HFFc6 (cell line): ENCODE measurements at regions not wholly inside any gene's neighbourhood (a gene's known extent, or its start where the extent isn't known, plus 50 kb on each side); places are given as distances from the start of the nearest gene placed in this dataset.

Experiments used
- DNase-seq: peaks from one replicate; pipeline ENCODE4 v3.0.0-alpha.2; 2018
- H3K27ac Mint-ChIP-seq: 2 replicates; pipeline ENCODE4 v1.8.0; 2020; ENCODE audit warnings: mild to moderate bottlenecking, mixed read lengths
- H3K27me3 Mint-ChIP-seq: 2 replicates; pipeline ENCODE4 v1.8.0; 2021; ENCODE audit warnings: mild to moderate bottlenecking, moderate library complexity, mixed read lengths; ENCODE audit not compliant: insufficient read depth
- H3K36me3 Mint-ChIP-seq: 2 replicates; pipeline ENCODE4 v1.8.0; 2021; ENCODE audit warnings: low read depth, mixed read lengths
- H3K4me1 Mint-ChIP-seq: 2 replicates; pipeline ENCODE4 v1.8.0; 2020; ENCODE audit warnings: low read depth, mixed read lengths
- H3K4me3 Mint-ChIP-seq: 2 replicates; pipeline ENCODE4 v1.8.0; 2020; ENCODE audit warnings: mild to moderate bottlenecking, moderate library complexity, mixed read lengths
- H3K9me3 Mint-ChIP-seq: 2 replicates; pipeline ENCODE4 v1.8.0; 2020; ENCODE audit warnings: mild to moderate bottlenecking, mixed read lengths
- TF ChIP-seq, protein P1 (sequence below): fragments of 200-600 bp; sonication (generic); IDR thresholded peaks from 2 replicates; pipeline ENCODE4 v1.5.0; 2021; ENCODE audit warnings: antibody characterized with exemption, mild to moderate bottlenecking

DNA sequence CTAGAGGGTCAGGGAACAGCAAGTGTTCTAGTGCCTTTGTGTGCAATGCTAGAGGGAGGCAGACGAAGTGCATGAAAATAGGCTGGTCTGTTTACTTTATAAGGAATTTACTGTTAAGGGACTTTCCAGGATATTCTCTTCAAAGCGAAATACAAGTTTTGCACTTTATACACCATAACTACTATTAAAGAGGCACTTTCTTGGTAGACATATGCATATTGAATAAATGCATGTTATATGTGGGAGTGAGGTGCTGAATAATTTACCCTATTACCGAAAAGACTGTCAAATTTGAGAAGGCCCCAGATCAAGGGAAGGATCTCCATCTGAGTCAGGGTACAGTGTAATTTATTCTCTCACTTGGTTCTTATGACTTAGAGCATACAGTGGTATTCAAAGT lies 310.5 kb downstream of the S1PR1 start:
- TF ChIP-seq, protein P1, sequence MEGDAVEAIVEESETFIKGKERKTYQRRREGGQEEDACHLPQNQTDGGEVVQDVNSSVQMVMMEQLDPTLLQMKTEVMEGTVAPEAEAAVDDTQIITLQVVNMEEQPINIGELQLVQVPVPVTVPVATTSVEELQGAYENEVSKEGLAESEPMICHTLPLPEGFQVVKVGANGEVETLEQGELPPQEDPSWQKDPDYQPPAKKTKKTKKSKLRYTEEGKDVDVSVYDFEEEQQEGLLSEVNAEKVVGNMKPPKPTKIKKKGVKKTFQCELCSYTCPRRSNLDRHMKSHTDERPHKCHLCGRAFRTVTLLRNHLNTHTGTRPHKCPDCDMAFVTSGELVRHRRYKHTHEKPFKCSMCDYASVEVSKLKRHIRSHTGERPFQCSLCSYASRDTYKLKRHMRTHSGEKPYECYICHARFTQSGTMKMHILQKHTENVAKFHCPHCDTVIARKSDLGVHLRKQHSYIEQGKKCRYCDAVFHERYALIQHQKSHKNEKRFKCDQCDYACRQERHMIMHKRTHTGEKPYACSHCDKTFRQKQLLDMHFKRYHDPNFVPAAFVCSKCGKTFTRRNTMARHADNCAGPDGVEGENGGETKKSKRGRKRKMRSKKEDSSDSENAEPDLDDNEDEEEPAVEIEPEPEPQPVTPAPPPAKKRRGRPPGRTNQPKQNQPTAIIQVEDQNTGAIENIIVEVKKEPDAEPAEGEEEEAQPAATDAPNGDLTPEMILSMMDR = no peak
- Mint-ChIP-seq H3K4me3 (no peak overlapping the region), H3K4me1 (no peaks in the 10 kb centered on the region), H3K27me3 (no peaks in the 10 kb centered on the region; the same call in 1 of the 2 replicates), H3K27ac (no peak overlapping the region), H3K36me3 (no peaks in the 10 kb centered on the region), H3K9me3 (no peaks in the 10 kb centered on the region; the same call in 1 of the 2 replicates)
- DNase-seq = no peak

DNA sequence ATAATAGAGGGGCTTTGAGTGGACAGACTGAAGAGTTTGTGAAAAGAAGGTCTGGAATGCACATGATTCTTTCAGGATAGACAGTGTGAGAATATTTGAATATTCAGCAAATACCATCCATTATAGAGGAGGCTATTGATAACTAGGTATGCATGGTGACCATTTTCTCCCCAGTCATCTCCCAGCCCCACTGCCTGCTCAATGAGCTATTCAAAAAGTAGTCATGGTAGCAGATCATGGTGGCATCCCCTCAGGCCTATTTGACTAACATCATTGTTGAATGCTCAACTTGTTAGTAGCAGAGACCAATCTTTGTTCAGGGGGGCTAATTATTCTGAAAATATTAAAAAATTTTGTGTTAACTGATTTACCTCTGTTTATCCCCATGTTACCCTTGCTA lies 311.6 kb downstream of the S1PR1 start:
- no peak overlapping the region for H3K4me3 Mint-ChIP-seq
- no peaks in the 10 kb centered on the region; the same call in 1 of the 2 replicates for H3K27me3 Mint-ChIP-seq
- no peak overlapping the region for H3K27ac Mint-ChIP-seq
- no peaks in the 10 kb centered on the region for H3K36me3 Mint-ChIP-seq
- H3K9me3 Mint-ChIP-seq = no peaks in the 10 kb centered on the region; the same call in 1 of the 2 replicates
- TF ChIP-seq, protein P1 = no peak
- DNase-seq = no peak
- no peaks in the 10 kb centered on the region for H3K4me1 Mint-ChIP-seq

DNA sequence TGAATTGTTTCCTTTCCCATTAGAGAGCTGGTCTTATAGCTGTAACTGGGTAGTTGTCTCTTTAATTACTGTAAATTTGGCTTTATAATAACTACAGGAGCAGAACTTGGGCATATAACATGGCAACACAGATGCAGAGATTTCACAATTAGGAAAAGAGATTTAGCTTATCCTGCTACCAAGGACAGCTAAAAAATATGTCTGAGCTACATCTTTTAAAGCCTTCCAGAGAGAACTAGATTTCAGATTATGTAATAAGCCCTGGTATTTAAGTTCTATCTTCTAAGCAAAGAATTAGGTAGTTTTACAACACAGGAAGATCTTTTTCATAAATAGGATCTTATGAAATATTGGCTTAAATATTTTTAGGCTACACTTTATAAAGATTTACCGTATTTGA lies 313.8 kb downstream of the S1PR1 start:
- Mint-ChIP-seq H3K4me1 (no peaks in the 10 kb centered on the region), H3K27ac (no peak overlapping the region), H3K27me3 (no peaks in the 10 kb centered on the region; the same call in 1 of the 2 replicates), H3K9me3 (no peaks in the 10 kb centered on the region), H3K4me3 (no peak overlapping the region), H3K36me3 (no peaks in the 10 kb centered on the region)
- TF ChIP-seq, protein P1 = no peak
- no peak for DNase-seq

DNA sequence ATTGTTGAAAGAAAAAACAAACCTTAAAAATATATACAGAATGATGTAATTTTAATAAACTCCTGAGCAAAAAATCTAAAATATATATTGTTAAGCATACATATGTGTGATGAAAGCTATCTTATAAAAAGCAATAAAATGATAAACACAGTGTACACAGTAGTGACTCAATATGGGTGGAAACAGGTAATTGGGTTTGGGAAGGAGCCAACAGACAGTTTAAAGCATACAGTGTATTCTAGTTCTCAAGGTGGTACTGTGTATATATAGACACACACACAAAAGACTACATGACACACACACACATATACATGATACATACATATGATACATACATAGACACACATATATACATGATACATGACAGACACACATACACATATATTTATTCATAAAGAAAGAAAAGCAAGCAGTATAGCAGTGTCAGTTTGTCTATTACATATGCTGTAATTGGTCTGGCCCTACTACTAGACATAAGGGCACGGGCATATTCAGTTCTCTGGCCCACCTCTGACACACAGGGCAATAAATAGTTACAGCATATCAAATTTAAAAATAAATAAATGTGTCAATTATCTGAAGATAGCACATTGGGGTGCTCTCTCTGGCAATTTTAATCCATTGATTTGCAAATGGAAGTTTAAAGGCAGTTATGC lies 330.2 kb downstream of the S1PR1 start:
- no peaks in the 10 kb centered on the region; the same call in 1 of the 2 replicates for H3K27me3 Mint-ChIP-seq
- no peak overlapping the region for H3K4me3 Mint-ChIP-seq
- no peaks in the 10 kb centered on the region for H3K9me3 Mint-ChIP-seq
- no peak overlapping the region for H3K27ac Mint-ChIP-seq
- no peak for DNase-seq
- no peaks in the 10 kb centered on the region for H3K4me1 Mint-ChIP-seq
- TF ChIP-seq, protein P1 = no peak
- H3K36me3 Mint-ChIP-seq = no peaks in the 10 kb centered on the region

DNA sequence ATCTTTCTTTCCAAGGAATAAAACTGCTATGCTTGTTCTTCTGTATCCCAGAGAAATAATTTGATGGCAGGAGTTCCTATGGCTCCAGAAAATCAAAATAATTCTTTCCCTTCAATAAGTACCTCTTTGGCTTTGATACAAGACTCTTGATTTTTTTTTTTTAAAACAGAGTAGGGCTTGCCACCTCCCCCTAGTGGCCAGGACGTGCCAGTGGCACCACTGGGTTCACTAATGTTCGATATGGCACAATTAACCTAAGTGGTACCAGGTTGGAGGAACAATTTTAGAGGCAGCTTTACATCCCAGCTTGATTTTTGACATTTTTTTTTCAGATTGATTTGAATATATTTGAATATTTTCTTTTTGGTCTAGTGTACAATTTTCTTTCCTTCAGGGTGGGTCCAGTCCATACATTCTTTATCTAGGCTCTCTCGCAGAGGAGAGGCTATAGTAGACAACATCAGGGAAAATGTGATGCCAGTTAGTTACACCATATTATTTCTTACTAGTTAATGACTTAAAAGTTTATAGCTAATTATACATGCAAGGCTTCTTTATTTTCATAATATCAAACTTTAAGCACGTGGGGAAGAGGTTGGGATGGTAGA lies 330.9 kb downstream of the S1PR1 start:
- Mint-ChIP-seq H3K4me3 (no peak overlapping the region), H3K36me3 (no peaks in the 10 kb centered on the region), H3K4me1 (no peaks in the 10 kb centered on the region), H3K27me3 (peaks cover 2% of the 10 kb centered on the region; the same call in 1 of the 2 replicates), H3K27ac (no peak overlapping the region), H3K9me3 (no peaks in the 10 kb centered on the region)
- DNase-seq = no peak
- TF ChIP-seq, protein P1 = peak; percentile 90
